ENCODE measurements at regions not wholly inside any gene's neighbourhood (a gene's known extent, or its start where the extent isn't known, plus 50 kb on each side); places are given as distances from the start of the nearest gene placed in this dataset.
"Not testable (repeated sequence)": the region's sequence is repeated elsewhere in the genome, so short reads cannot be mapped to it uniquely, and the experiment has no call there.

DNA sequence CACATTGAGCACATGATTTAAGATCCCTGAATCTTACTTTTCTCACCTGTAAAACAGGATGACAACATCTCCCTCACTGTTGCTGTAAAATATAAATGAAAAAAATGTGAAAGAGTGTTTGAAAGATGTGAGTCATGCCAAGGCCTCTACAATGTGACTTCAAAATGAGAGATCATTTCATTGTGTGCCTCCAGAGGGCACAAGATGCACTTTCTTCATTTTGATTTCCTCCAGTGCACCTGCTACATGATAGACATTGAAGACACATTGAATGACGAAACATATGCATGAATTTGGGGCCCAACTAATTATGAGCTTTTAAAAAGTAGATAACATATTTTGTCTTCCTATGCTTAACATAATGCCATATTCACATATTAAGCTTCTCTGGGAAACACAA is 170.3 kb downstream of the MOBP start:
- no peak overlapping the region for H3K27ac ChIP-seq (ENCODE audit: low read depth)
- no peaks in the 10 kb centered on the region for H3K36me3 ChIP-seq (ENCODE audit: insufficient read depth)
- WGBS: 71% methylated on average over 1 of the region's 1 CpG
- no peak for DNase-seq (ENCODE audit: extremely low spot score)
- no peak overlapping the region for H3K4me3 ChIP-seq (ENCODE audit: low read depth, low read length)
- H3K4me1 ChIP-seq (ENCODE audit: insufficient read depth): no peaks in the 10 kb centered on the region

DNA sequence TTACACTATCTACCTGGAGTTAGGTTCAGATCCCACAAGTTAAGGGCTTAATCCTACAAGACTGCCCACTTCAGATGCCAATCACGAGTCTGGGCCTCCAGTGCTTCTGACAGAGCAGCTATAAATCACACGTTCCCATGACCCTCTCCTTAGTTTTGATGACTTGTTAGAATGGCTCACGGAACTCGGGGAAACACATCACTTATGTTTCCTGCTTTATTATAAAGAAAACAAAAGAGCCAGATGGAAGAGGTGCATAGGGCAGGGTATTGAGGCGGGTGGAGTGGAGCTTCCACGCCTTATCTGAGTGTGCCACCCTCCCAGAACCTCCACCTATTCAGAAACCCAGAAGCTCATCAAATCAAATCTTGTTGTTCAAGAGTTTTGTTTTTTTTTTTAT is 170.8 kb downstream of the MOBP start:
- 46% methylated on average over 6 of the region's 6 CpGs for WGBS
- Histone ChIP-seq H3K36me3 (ENCODE audit: insufficient read depth) (no peaks in the 10 kb centered on the region), H3K27ac (ENCODE audit: low read depth) (no peak overlapping the region), H3K4me1 (ENCODE audit: insufficient read depth) (no peaks in the 10 kb centered on the region), H3K4me3 (ENCODE audit: low read depth, low read length) (no peak overlapping the region)
- DNase-seq (ENCODE audit: extremely low spot score): no peak

DNA sequence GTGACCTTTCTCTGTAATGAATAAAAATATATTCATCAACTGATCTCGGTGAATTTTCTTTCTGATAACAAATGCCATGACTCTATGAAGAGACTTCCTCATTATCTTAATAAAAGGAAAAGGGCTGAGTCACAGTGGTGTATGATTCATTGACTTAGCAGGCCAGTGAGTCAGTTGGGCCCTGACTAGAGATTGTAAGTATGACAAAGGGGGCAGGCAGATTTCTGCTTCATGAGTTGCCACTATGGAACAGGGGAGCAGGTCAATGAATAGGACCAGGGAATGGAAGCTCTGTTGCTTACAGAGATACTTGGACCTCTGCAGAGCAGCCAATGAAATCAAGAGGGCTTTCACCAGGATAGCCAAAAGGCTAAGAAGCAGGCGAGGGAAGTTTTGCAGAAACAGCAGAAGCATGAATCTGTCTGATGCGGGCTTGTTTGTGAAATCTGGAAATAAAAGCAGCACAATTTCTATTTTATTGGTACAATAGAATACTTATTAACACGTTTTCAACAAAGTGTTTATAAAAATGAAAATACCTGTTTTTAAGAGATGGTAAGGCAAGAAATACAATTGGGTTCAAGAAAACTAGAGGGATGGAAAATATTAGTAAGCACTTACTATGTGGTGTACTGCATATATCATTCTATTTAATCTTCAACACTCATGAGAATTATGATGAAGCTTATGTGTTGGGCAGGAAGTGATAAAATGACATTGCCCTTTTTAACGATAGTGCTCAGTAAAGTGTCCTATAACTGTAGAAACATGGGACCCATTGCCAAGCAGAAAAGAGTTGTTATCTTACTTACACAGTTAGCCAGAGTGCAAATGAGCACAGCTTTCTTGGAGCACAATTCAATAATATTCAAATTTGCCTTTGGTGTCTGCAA is 169.8 kb upstream of the MYRIP start:
- no peak overlapping the region for H3K4me3 ChIP-seq (ENCODE audit: low read depth, low read length)
- no peaks in the 10 kb centered on the region for H3K4me1 ChIP-seq (ENCODE audit: insufficient read depth)
- 43% methylated on average over 5 of the region's 5 CpGs for WGBS
- no peak for DNase-seq (ENCODE audit: extremely low spot score)
- H3K36me3 ChIP-seq (ENCODE audit: insufficient read depth): no peaks in the 10 kb centered on the region
- no peak overlapping the region for H3K27ac ChIP-seq (ENCODE audit: low read depth)

DNA sequence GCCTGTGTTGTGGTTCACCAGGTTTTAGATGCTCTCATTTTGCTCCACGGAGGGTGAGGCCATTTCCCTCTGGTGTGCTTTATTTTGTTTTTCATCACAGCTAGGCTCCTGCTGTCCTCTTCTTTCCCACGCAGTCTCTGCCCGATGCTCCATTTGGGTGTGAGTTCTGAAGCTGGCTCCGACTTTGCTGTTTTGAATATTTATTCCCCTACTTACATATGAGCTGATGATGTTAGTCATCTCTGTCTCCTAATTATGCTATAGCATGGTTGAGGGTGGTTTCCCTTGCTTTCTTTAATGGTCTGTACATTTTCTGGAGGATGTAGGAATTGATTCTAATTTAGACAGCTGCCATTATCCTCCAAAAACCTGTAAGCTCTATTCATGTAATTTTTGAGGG is 168.1 kb upstream of the MYRIP start:
- no peaks in the 10 kb centered on the region for H3K36me3 ChIP-seq (ENCODE audit: insufficient read depth)
- no peak overlapping the region for H3K4me3 ChIP-seq (ENCODE audit: low read depth, low read length)
- WGBS: 85% methylated on average over 4 of the region's 4 CpGs
- H3K4me1 ChIP-seq (ENCODE audit: insufficient read depth): no peaks in the 10 kb centered on the region
- no peak for DNase-seq (ENCODE audit: extremely low spot score)
- no peak overlapping the region for H3K27ac ChIP-seq (ENCODE audit: low read depth)

DNA sequence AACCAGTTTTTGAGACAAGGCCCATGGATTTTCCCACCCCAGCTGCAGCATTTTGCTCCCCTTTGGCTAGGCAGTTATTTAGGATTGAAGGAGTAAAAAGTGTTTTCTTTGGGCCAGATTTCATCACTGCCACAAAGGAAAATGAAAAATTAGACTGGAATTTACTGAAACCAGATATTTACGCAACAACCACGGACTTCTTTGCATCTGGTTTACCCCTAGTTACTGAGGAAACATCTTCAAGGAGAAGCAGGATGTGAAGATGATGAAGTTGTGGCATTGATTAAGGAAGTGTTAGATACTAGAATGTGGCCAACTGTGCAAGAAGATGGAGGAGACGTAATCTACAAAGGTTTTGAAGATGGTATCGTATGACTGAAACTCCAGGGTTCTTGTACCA is 165.2 kb upstream of the MYRIP start:
- Histone ChIP-seq H3K4me3 (ENCODE audit: low read depth, low read length) (no peak overlapping the region), H3K36me3 (ENCODE audit: insufficient read depth) (no peaks in the 10 kb centered on the region), H3K4me1 (ENCODE audit: insufficient read depth) (no peaks in the 10 kb centered on the region), H3K27ac (ENCODE audit: low read depth) (no peak overlapping the region)
- 73% methylated on average over 4 of the region's 4 CpGs for WGBS
- DNase-seq (ENCODE audit: extremely low spot score): no peak

DNA sequence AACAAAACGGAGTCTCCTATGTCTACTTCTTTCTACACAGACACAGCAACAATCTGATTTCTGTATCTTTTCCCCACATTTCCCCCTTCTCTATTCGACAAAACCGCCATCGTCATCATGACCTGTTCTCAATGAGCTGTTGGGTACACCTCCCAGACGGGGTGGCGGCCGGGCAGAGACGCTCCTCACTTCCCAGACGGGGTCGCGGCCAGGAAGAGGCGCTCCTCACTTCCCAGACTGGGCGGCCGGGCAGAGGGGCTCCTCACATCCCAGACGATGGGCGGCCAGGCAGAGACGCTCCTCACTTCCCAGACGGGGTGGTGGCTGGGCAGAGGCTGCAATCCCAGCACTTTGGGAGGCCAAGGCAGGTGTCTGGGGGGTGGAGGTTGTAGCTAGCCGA is 158.2 kb upstream of the MYRIP start:
- H3K36me3 ChIP-seq (ENCODE audit: insufficient read depth); H3K27ac ChIP-seq (ENCODE audit: low read depth); DNase-seq (ENCODE audit: extremely low spot score); H3K4me3 ChIP-seq (ENCODE audit: low read depth, low read length); H3K4me1 ChIP-seq (ENCODE audit: insufficient read depth): not testable (repeated sequence)
- 93% methylated on average over 19 of the region's 19 CpGs for WGBS

DNA sequence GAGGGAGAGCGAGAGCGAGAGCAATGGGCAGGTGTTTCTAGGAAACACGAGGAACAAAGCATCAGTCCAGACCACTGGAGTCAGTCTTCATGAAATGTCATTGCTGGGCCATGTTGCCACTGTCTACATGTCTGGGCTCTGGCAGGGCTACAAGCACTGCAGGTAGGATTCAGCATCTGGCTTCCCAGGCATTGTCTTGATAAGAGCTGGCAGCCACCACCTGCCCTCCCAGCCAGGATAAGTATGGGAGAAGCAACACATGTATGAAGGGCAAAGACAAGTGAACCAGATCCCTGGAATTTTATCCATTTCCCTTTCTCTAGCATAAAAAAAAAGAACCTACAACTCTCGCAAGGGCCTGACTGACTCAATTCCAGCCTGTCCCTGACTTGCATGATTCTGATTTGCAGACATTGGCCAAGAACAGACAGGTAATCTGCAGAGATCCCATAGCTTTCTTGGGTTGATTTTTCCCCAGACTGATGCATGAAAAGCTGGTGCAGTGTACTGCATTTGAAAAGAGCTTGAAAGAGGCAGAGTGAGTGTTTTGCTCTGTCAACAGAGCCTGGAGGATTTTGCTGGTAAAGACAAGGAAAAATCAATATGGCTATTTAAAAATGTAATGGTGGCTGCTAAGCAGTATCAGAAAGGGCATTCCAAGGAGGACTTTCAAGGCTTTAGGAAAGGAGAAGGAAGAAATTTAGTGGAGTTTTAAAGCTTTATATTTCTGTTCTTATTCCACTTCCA is 157.2 kb upstream of the MYRIP start:
- WGBS: 91% methylated on average over 4 of the region's 4 CpGs
- DNase-seq (ENCODE audit: extremely low spot score): no peak
- no peak overlapping the region for H3K4me3 ChIP-seq (ENCODE audit: low read depth, low read length)
- H3K27ac ChIP-seq (ENCODE audit: low read depth): no peak overlapping the region
- no peaks in the 10 kb centered on the region for H3K4me1 ChIP-seq (ENCODE audit: insufficient read depth)
- H3K36me3 ChIP-seq (ENCODE audit: insufficient read depth): no peaks in the 10 kb centered on the region

DNA sequence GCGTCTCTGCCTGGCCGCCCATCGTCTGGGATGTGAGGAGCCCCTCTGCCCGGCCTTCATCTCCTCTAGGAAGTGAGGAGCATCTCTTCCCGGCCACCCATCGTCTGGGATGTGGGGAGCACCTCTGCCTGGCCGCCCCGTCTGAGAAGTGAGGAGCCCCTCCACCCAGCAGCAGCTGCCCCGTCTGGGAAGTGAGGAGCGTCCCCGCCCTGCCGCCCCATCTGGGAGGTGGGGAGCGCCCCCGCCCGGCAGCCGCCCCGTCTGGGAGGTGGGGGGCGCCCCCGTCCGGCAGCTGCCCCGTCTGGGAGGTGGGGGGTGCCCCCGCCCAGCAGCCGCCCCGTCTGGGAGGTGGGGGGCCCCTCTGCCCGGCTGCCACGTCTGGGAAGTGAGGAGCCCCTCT is 153.7 kb upstream of the MYRIP start:
- not testable (repeated sequence) for H3K36me3 ChIP-seq (ENCODE audit: insufficient read depth); DNase-seq (ENCODE audit: extremely low spot score); H3K4me1 ChIP-seq (ENCODE audit: insufficient read depth); H3K27ac ChIP-seq (ENCODE audit: low read depth); H3K4me3 ChIP-seq (ENCODE audit: low read depth, low read length)
- 90% methylated on average over 26 of the region's 26 CpGs for WGBS

DNA sequence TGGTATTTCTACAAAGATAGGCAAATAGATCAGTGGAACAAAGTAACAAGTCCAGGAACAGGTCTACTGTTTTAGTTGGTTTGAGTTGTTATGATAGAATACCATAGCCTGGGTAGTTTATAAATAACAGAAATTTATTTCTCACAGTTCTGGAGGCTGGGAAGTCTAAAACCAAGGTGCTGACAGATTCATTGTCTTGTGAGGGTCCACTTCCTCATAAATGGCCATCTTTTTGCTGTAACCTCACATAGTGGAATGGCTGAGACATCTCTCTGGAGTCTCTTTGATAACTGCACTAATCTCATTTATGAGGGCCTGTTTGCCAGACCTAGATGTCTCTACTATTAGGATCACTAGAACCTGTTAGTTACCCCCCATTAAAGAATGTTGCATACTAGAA is 152.3 kb upstream of the MYRIP start:
- Histone ChIP-seq H3K36me3 (ENCODE audit: insufficient read depth) (no peaks in the 10 kb centered on the region), H3K4me3 (ENCODE audit: low read depth, low read length) (no peak overlapping the region), H3K27ac (ENCODE audit: low read depth) (no peak overlapping the region), H3K4me1 (ENCODE audit: insufficient read depth) (no peaks in the 10 kb centered on the region)
- no peak for DNase-seq (ENCODE audit: extremely low spot score)

DNA sequence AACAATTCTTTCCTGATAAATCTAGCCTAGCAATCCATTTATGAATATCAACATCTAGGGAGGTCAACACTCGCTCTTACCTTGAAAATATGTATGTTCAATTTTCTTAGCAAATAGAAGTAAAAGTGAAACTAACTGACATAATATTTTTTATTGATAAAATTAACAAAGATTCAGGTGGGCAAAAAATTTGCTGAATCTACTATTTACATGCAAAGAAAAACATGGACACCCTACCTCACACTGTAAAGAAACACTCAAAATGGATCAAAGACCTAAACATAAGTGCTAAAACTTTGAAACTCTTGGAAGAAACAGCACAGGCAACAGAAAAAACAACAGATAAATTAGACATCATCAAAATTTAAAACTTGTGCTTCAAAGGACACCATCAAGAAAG is 151.6 kb upstream of the MYRIP start:
- no peak overlapping the region for H3K27ac ChIP-seq (ENCODE audit: low read depth)
- WGBS: 84% methylated on average over 1 of the region's 1 CpG
- H3K4me3 ChIP-seq (ENCODE audit: low read depth, low read length): no peak overlapping the region
- no peaks in the 10 kb centered on the region for H3K36me3 ChIP-seq (ENCODE audit: insufficient read depth)
- no peak for DNase-seq (ENCODE audit: extremely low spot score)
- H3K4me1 ChIP-seq (ENCODE audit: insufficient read depth): no peaks in the 10 kb centered on the region

DNA sequence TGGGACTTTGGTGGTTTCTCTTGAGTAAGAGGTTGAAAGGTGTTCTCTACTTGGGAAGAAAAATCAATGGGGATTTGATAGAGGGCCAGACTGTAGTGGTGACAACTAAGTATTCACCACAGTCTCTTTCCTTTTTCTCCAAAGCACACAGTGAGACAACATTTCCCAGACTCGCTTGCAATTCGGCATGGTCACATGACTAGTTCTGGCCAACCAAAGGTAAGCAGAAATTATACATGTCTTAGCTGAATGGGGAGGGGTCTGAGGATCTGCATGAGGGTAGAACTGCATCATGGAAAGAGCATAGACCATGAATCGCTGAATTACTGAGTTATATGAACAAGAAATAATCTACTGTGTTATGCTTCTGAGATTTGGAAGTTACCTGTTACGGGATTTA is 144.5 kb upstream of the MYRIP start:
- H3K36me3 ChIP-seq (ENCODE audit: insufficient read depth): no peaks in the 10 kb centered on the region
- H3K4me1 ChIP-seq (ENCODE audit: insufficient read depth): no peaks in the 10 kb centered on the region
- WGBS: 94% methylated on average over 4 of the region's 4 CpGs
- DNase-seq (ENCODE audit: extremely low spot score): no peak
- H3K4me3 ChIP-seq (ENCODE audit: low read depth, low read length): no peak overlapping the region
- no peak overlapping the region for H3K27ac ChIP-seq (ENCODE audit: low read depth)

DNA sequence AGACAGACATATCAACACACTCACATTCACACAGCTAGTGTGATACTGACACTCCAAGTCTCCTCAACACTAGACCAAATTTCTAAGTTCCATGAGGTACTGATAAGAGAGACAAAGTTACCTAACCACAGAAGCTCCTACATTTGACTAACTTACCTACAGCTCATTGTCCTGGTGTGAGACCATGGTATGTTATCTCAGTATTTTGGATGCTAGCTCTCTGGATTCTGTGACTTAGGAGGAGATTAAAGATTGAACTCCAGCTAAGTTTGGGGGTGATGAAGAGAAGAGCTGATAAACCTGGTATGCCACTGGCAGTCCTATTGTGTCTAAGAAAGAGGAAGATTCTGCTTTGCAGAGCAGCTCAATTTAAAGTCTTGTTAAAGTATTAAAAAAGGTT is 144.0 kb upstream of the MYRIP start:
- H3K4me1 ChIP-seq (ENCODE audit: insufficient read depth): no peaks in the 10 kb centered on the region
- no peaks in the 10 kb centered on the region for H3K36me3 ChIP-seq (ENCODE audit: insufficient read depth)
- H3K27ac ChIP-seq (ENCODE audit: low read depth): no peak overlapping the region
- no peak overlapping the region for H3K4me3 ChIP-seq (ENCODE audit: low read depth, low read length)
- no peak for DNase-seq (ENCODE audit: extremely low spot score)

DNA sequence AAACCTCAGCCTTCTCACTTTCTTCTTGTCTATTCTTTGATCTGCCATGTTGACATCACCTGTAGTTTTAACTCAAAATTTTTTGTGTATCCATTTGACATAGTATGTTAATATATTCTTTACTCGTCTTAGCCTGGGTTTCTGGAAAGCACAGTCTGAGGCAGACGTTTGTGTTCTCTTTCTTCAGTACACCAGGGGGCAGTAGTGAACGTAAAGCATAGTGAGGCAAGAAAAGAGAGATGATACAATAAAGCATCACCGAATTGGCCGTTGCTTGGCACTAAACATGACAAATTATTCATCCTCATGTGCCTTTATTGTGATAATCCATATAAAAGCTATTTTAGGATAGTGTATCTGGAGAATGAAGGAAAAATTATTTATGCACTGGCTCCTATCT is 141.0 kb upstream of the MYRIP start:
- Histone ChIP-seq H3K36me3 (ENCODE audit: insufficient read depth) (no peaks in the 10 kb centered on the region), H3K4me3 (ENCODE audit: low read depth, low read length) (no peak overlapping the region), H3K4me1 (ENCODE audit: insufficient read depth) (no peaks in the 10 kb centered on the region), H3K27ac (ENCODE audit: low read depth) (no peak overlapping the region)
- peak; percentile 6 for DNase-seq (ENCODE audit: extremely low spot score)
- 13% methylated on average over 5 of the region's 5 CpGs for WGBS

DNA sequence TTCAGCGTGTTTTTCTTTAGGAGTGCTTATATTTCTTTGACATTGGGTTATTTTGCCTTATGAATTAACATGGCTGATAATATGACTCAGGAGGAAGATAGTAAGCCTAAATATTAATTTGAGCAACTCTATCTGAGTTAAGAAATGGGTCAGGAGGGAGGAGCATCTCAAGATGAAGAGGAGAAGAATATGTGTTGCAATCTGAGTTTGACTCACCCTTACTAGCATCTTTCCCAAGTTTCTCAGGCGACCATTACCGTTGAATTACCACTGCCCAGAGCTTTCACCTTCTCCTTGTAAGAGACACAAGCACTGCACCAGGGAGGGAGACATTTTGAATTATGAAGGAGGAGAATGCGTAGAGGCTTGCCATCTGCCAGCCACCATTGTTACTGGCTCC is 138.3 kb upstream of the MYRIP start:
- Histone ChIP-seq H3K4me1 (ENCODE audit: insufficient read depth) (no peaks in the 10 kb centered on the region), H3K36me3 (ENCODE audit: insufficient read depth) (no peaks in the 10 kb centered on the region), H3K27ac (ENCODE audit: low read depth) (no peak overlapping the region), H3K4me3 (ENCODE audit: low read depth, low read length) (no peak overlapping the region)
- no peak for DNase-seq (ENCODE audit: extremely low spot score)
- WGBS: 87% methylated on average over 4 of the region's 4 CpGs
